Esophagus muscularis mucosa (tissue), 4 donors: ENCODE measurements at regions not wholly inside any gene's neighbourhood (a gene's known extent, or its start where the extent isn't known, plus 50 kb on each side); places are given as distances from the start of the nearest gene placed in this dataset.

Experiments used
- DNase-seq: peaks from one replicate; pipeline ENCODE4 v3.0.0-alpha.2; 2017; ENCODE audit errors: extremely low spot score
- H3K27ac ChIP-seq, 4 donors: fragments of 200-600 bp; sonication (generic); replicated peaks in 1 of 4; 1 replicate in 3 of 4; 2 replicates in 1 of 4; pipeline ENCODE4 v1.5.1; 2016 to 2019; ENCODE audit warnings: mild to moderate bottlenecking in 1 of 4
- H3K27me3 ChIP-seq, 4 donors: fragments of 200-600 bp; sonication (generic); one replicate each; pipeline versions ENCODE4 v1.5.1 to v1.6.0; 2016 to 2019
- H3K36me3 ChIP-seq, 4 donors: fragments of 200-600 bp; sonication (generic); one replicate each; pipeline ENCODE4 v1.5.1; 2016 to 2019
- H3K4me1 ChIP-seq, 4 donors: fragments of 200-600 bp; sonication (generic); one replicate each; pipeline ENCODE4 v1.5.1; 2016 to 2019
- H3K4me3 ChIP-seq, 4 donors: fragments of 200-600 bp; sonication (generic); 1 replicate in 2 of 4; 2 replicates in 2 of 4; pipeline ENCODE4 v1.5.1; 2016 to 2019; ENCODE audit warnings: mild to moderate bottlenecking in 4 of 4, moderate library complexity in 1 of 4
- H3K9me3 ChIP-seq, 4 donors: fragments of 200-600 bp; sonication (generic); 1 replicate in 3 of 4; 2 replicates in 1 of 4; pipeline ENCODE4 v1.5.1; 2016 to 2019
- CTCF ChIP-seq, 3 experiments: fragments of 200-600 bp in 2 of 3; fragments of 450-650 bp in 1 of 3; sonication (generic) in 2 of 3; IDR thresholded peaks; one replicate each; pipeline ENCODE4 v1.5.1; 2017 to 2019; ENCODE audit warnings: antibody characterized with exemption in 3 of 3, mild to moderate bottlenecking in 2 of 3, moderate library complexity in 1 of 3
- EP300 ChIP-seq: sonication (generic); formaldehyde crosslinking; IDR thresholded peaks from one replicate; pipeline ENCODE4 v1.6.1; 2017; ENCODE audit warnings: antibody characterized with exemption
- POLR2A ChIP-seq: fragments of 450-650 bp; IDR thresholded peaks from one replicate; pipeline ENCODE4 v1.6.1; 2017; ENCODE audit warnings: antibody characterized with exemption, moderate library complexity, mild to moderate bottlenecking, low read depth
- POLR2AphosphoS5 ChIP-seq, 2 donors: sonication (generic); formaldehyde crosslinking; IDR thresholded peaks; one replicate each; pipeline ENCODE4 v1.6.1; 2017; ENCODE audit warnings: antibody characterized with exemption in 2 of 2
- WGBS: methylation state at CpG from one replicate; pipeline ENCODE4 v1.1.5; 2018; 5-methylcytosine and 5-hydroxymethylcytosine counted together
- intact Hi-C: fragments of 100-400 bp; cut with DNase I; formaldehyde crosslinking; loops from one replicate; pipeline ENCODE4 v1.15.1; 2023

DNA sequence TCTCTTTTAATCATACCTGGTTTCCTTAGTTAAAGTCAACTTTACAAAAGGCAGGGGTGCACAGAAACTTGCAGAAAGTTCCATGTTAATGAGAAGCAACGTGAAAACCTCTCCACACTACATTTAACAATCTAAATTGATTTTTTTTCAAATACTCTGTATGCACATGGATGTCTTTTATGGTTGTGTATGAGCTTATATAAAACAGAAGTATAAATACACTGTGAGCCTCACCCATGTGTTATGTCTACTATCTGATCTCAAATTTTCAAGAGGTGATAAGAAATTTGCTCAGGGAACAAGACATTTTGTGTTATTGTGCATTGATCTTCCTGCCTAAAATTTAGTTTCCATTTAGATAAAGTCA is 617.6 kb downstream of the ADCYAP1 start:
- Histone ChIP-seq H3K36me3 (no peaks in the 10 kb centered on the region), H3K27me3 (no peaks in the 10 kb centered on the region), H3K27ac (no peak overlapping the region), H3K9me3 (no peaks in the 10 kb centered on the region), H3K4me1 (no peaks in the 10 kb centered on the region), H3K4me3 (no peak overlapping the region)
- intact Hi-C loops, result no loop called here
- 76% methylated on average over 1 of the region's 1 CpG for WGBS
- TF ChIP-seq EP300, result no peak
- TF ChIP-seq CTCF (IDR thresholded peaks at IDR 0.05), result no peak
- no peak for TF ChIP-seq POLR2A
- TF ChIP-seq POLR2AphosphoS5 (IDR thresholded peaks at IDR 0.05), result no peak
- no peak for DNase-seq

GRCh38 chr18:1526991-1527390 is 622.3 kb downstream of the ADCYAP1 start:
- no peaks in the 10 kb centered on the region for H3K9me3 ChIP-seq
- H3K27me3 ChIP-seq, result no peaks in the 10 kb centered on the region
- no peak overlapping the region for H3K27ac ChIP-seq
- no peaks in the 10 kb centered on the region for H3K4me1 ChIP-seq
- no peak for DNase-seq
- H3K4me3 ChIP-seq, result no peak overlapping the region
- intact Hi-C loops, result no loop called here
- no peak for TF ChIP-seq EP300
- TF ChIP-seq POLR2A, result no peak
- TF ChIP-seq POLR2AphosphoS5 (IDR thresholded peaks at IDR 0.05), result no peak
- TF ChIP-seq CTCF (IDR thresholded peaks at IDR 0.05), result no peak
- H3K36me3 ChIP-seq, result no peaks in the 10 kb centered on the region
- WGBS, result 30% methylated on average over 1 of the region's 1 CpG

DNA sequence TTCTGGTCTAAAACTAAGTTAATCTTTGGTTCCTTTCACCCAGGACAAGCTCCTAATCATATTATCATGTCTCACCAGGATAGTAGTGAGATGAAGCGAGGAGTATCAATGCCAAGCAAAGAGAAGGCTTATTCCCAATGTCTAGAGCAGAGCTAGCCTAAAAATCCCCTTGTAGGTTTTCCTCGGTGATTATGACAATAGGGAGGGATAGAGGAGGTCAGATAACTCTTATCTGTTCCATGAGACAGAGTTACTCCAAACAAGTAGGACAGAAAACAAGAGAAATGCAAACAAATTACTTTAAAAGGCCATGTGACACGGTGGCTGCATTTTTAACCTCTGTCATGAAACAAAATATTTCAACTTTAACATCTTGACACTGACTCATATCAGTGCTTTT is 623.1 kb downstream of the ADCYAP1 start:
- intact Hi-C loops, result no loop called here
- Histone ChIP-seq H3K4me3 (no peak overlapping the region), H3K9me3 (no peaks in the 10 kb centered on the region), H3K36me3 (no peaks in the 10 kb centered on the region), H3K4me1 (no peaks in the 10 kb centered on the region), H3K27ac (no peak overlapping the region), H3K27me3 (no peaks in the 10 kb centered on the region)
- no peak for DNase-seq
- 72% methylated on average over 3 of the region's 3 CpGs for WGBS
- TF ChIP-seq POLR2A, result no peak
- no peak for TF ChIP-seq POLR2AphosphoS5 (IDR thresholded peaks at IDR 0.05)
- TF ChIP-seq EP300, result no peak
- no peak for TF ChIP-seq CTCF (IDR thresholded peaks at IDR 0.05)

- Histone ChIP-seq H3K36me3 (no peaks in the 10 kb centered on the region), H3K27ac (no peak overlapping the region), H3K4me1 (no peaks in the 10 kb centered on the region), H3K27me3 (no peaks in the 10 kb centered on the region), H3K4me3 (no peak overlapping the region), H3K9me3 (no peaks in the 10 kb centered on the region)
- 78% methylated on average over 1 of the region's 1 CpG for whole genome bisulfite sequencing
- intact Hi-C loops, result no loop called here
- DNase-seq, result no peak
- no peak for TF ChIP-seq EP300
- TF ChIP-seq CTCF (IDR thresholded peaks at IDR 0.05), result no peak
- no peak for TF ChIP-seq POLR2AphosphoS5 (IDR thresholded peaks at IDR 0.05)
- TF ChIP-seq POLR2A, result no peak
These were observed 623.8 kb downstream of the ADCYAP1 start for GRCh38 chr18:1528447-1528846.

GRCh38 chr18:1528964-1529509 is 624.4 kb downstream of the ADCYAP1 start:
- no peak for DNase-seq
- Histone ChIP-seq H3K36me3 (no peaks in the 10 kb centered on the region), H3K4me3 (no peak overlapping the region), H3K9me3 (no peaks in the 10 kb centered on the region), H3K27me3 (no peaks in the 10 kb centered on the region), H3K27ac (no peak overlapping the region), H3K4me1 (no peaks in the 10 kb centered on the region)
- TF ChIP-seq CTCF (IDR thresholded peaks at IDR 0.05) (no peak), POLR2A (no peak), EP300 (no peak)
- WGBS, result 77% methylated on average over 2 of the region's 2 CpGs
- intact Hi-C loops, result no loop called here
